ENCODE measurements at regions not wholly inside any gene's neighbourhood (a gene's known extent, or its start where the extent isn't known, plus 50 kb on each side); places are given as distances from the start of the nearest gene placed in this dataset.
"Not testable (repeated sequence)": the region's sequence is repeated elsewhere in the genome, so short reads cannot be mapped to it uniquely, and the experiment has no call there.

GRCh38 chr3:145022447-145022846 lies 1050.8 kb downstream of the DIPK2A start:
- intact Hi-C loops (cut with micrococcal nuclease; ENCODE audit: unreplicated experiment) = no loop called here
- no peaks in the 10 kb centered on the region for H3K9me3 ChIP-seq (ENCODE audit: insufficient read depth, low read depth)
- H3K9me2 ChIP-seq (ENCODE audit: insufficient read depth) = no peaks in the 10 kb centered on the region
- no peaks in the 10 kb centered on the region for H3F3A ChIP-seq (ENCODE audit: insufficient read depth, low read depth)
- no peaks in the 10 kb centered on the region for H3K79me2 ChIP-seq (ENCODE audit: low read depth)
- no peak overlapping the region for H3K4me3 ChIP-seq
- no peaks in the 10 kb centered on the region for H3K36me3 ChIP-seq (ENCODE audit: low read depth)
- H3K27ac ChIP-seq = no peak overlapping the region
- H3K4me1 ChIP-seq (replicated peaks; ENCODE audit: insufficient read depth) = no peaks in the 10 kb centered on the region
- no peaks in the 10 kb centered on the region for H3K27me3 ChIP-seq (ENCODE audit: insufficient read depth, low read depth)
- CTCF ChIA-PET = no interaction called here
- DNase-seq = no peak
- no peak for TF ChIP-seq CTCF (conservative IDR thresholded peaks at IDR 0.05)
- no TSS peak for BruUV-seq (replicated peaks)
- no peak overlapping the region for H3K4me2 ChIP-seq
- no peak overlapping the region for H2AFZ ChIP-seq
- POLR2A ChIA-PET (ENCODE audit: unreplicated experiment) = interaction anchor here (0.6 kb wide), 1 partner anchor 1050 kb away, joined by 12 read pairs; no protein-coding TSS in a partner anchor
- no peaks in the 10 kb centered on the region for H4K20me1 ChIP-seq (ENCODE audit: insufficient read depth)

- H3K27me3 ChIP-seq (ENCODE audit: insufficient read depth, low read depth) = no peaks in the 10 kb centered on the region
- intact Hi-C loops (cut with micrococcal nuclease; ENCODE audit: unreplicated experiment) = no loop called here
- no TSS peak for BruUV-seq (replicated peaks)
- no peaks in the 10 kb centered on the region for H3K9me2 ChIP-seq (ENCODE audit: insufficient read depth)
- POLR2A ChIA-PET (ENCODE audit: unreplicated experiment) = no interaction called here
- H3K79me2 ChIP-seq (ENCODE audit: low read depth) = no peaks in the 10 kb centered on the region
- no peak overlapping the region for H2AFZ ChIP-seq
- CTCF ChIA-PET = no interaction called here
- no peak for DNase-seq
- H3K9me3 ChIP-seq (ENCODE audit: insufficient read depth, low read depth) = no peaks in the 10 kb centered on the region
- no peaks in the 10 kb centered on the region for H4K20me1 ChIP-seq (ENCODE audit: insufficient read depth)
- H3K4me3 ChIP-seq = no peak overlapping the region
- H3K4me1 ChIP-seq (replicated peaks; ENCODE audit: insufficient read depth) = no peaks in the 10 kb centered on the region
- TF ChIP-seq CTCF (conservative IDR thresholded peaks at IDR 0.05) (no peak), EZH2 (IDR thresholded peaks at IDR 0.05; ENCODE audit: low read depth) (no peak)
- H3K27ac ChIP-seq = no peak overlapping the region
- H3K36me3 ChIP-seq (ENCODE audit: low read depth) = no peaks in the 10 kb centered on the region
- H3F3A ChIP-seq (ENCODE audit: insufficient read depth, low read depth) = no peaks in the 10 kb centered on the region
- H3K4me2 ChIP-seq = no peak overlapping the region
Observed at GRCh38 chr3:145024700-145025099, 1053.1 kb downstream of the DIPK2A start.

GRCh38 chr3:145027186-145027585 lies 1055.6 kb downstream of the DIPK2A start:
- POLR2A ChIA-PET (ENCODE audit: unreplicated experiment); H3K36me3 ChIP-seq (ENCODE audit: low read depth); CTCF ChIA-PET; DNase-seq; H3K79me2 ChIP-seq (ENCODE audit: low read depth); H3K4me2 ChIP-seq; H3K27me3 ChIP-seq (ENCODE audit: insufficient read depth, low read depth); H3K9me3 ChIP-seq (ENCODE audit: insufficient read depth, low read depth); H4K20me1 ChIP-seq (ENCODE audit: insufficient read depth); H3F3A ChIP-seq (ENCODE audit: insufficient read depth, low read depth); H3K27ac ChIP-seq; H3K9me2 ChIP-seq (ENCODE audit: insufficient read depth); BruUV-seq (replicated peaks); H3K4me1 ChIP-seq (replicated peaks; ENCODE audit: insufficient read depth); intact Hi-C loops (cut with micrococcal nuclease; ENCODE audit: unreplicated experiment); H2AFZ ChIP-seq; H3K4me3 ChIP-seq: not testable (repeated sequence)

GRCh38 chr3:145032791-145033190 lies 1061.2 kb downstream of the DIPK2A start:
- Histone ChIP-seq H3K27me3 (ENCODE audit: insufficient read depth, low read depth) (no peaks in the 10 kb centered on the region), H3K4me3 (no peak overlapping the region), H3K9me3 (ENCODE audit: insufficient read depth, low read depth) (no peaks in the 10 kb centered on the region), H3K4me1 (replicated peaks; ENCODE audit: insufficient read depth) (no peaks in the 10 kb centered on the region), H4K20me1 (ENCODE audit: insufficient read depth) (no peaks in the 10 kb centered on the region), H3K9me2 (ENCODE audit: insufficient read depth) (no peaks in the 10 kb centered on the region), H2AFZ (no peak overlapping the region), H3K27ac (no peak overlapping the region), H3K4me2 (no peak overlapping the region), H3F3A (ENCODE audit: insufficient read depth, low read depth) (no peaks in the 10 kb centered on the region), H3K36me3 (ENCODE audit: low read depth) (no peaks in the 10 kb centered on the region), H3K79me2 (ENCODE audit: low read depth) (no peaks in the 10 kb centered on the region)
- CTCF ChIA-PET = no interaction called here
- POLR2A ChIA-PET (ENCODE audit: unreplicated experiment) = no interaction called here
- no peak for DNase-seq
- BruUV-seq (replicated peaks) = no TSS peak
- intact Hi-C loops (cut with micrococcal nuclease; ENCODE audit: unreplicated experiment) = no loop called here
- TF ChIP-seq EZH2 (IDR thresholded peaks at IDR 0.05; ENCODE audit: low read depth) = no peak
- TF ChIP-seq CTCF (conservative IDR thresholded peaks at IDR 0.05) = no peak

All from PC-9 (cell line).